GM18505 (cell line): ENCODE measurements at regions not wholly inside any gene's neighbourhood (a gene's known extent, or its start where the extent isn't known, plus 50 kb on each side); places are given as distances from the start of the nearest gene placed in this dataset.

Experiments used
- ATAC-seq: cut with Tn5 transposase; IDR thresholded peaks from one replicate; pipeline ENCODE4 v1.9.1; 2021; ENCODE audit not compliant: unreplicated experiment
- POLR2A ChIP-seq: IDR thresholded peaks from 4 replicates; pipeline ENCODE4 v1.6.1; 2011; ENCODE audit warnings: borderline replicate concordance; ENCODE audit not compliant: insufficient read depth, insufficient read length; ENCODE audit errors: extremely low read depth

GRCh38 chr4:57710053-57710452 lies 599.9 kb upstream of the IGFBP7 start:
- ATAC-seq: peak; percentile 58
- TF ChIP-seq POLR2A: no peak

- TF ChIP-seq POLR2A: no peak
- no peak for ATAC-seq
Measured at GRCh38 chr4:57691370-57691769, 581.2 kb upstream of the IGFBP7 start.

DNA sequence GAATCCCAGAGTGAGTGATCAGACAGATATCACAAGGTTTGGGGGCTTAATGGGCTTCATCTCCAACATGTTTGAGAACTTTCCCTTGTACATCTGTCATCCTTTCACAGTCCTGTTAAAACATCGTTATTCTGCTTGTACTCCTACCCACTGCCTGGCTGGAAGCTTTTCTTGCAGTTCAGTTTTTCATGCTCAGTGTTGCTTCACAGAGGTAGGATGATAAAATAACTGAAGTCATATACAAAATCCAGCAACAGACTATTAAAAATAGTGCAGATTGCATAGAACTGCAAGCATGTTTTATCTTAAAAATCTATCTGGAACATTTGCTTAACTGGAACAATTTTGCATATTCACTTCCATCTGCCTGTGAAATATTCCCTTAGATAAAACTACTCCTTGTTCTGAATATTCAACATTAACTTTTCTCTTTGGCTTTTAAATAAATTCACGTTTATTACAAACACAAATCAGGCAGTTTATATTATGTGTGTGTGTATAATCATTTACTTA lies 579.6 kb upstream of the IGFBP7 start:
- no peak for TF ChIP-seq POLR2A
- ATAC-seq: no peak

DNA sequence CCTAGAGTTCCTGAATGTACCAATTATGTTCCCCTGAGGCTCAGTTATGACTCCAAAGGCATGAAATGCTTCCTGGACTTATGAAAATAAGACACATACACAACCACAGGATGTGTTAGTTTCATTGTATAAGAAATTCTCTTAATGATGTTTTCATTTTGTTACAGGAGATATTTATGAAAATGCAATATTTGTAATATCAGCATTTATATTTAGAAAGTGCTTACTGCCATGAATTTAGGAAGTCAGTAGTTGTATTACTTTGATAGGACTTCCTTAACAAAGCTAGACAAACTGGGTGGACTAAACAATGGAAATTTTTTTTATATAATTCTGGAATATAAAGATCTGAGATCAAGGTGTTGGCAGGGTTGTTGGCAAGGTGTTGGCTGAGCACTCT lies 572.1 kb upstream of the IGFBP7 start:
- no peak for TF ChIP-seq POLR2A
- no peak for ATAC-seq

- ATAC-seq: no peak
- no peak for TF ChIP-seq POLR2A
Measured at GRCh38 chr4:57679969-57680368, 569.8 kb upstream of the IGFBP7 start.

GRCh38 chr4:57676394-57676793 lies 566.2 kb upstream of the IGFBP7 start:
- no peak for ATAC-seq
- no peak for TF ChIP-seq POLR2A

GRCh38 chr4:57672846-57673433 lies 562.8 kb upstream of the IGFBP7 start:
- no peak for ATAC-seq
- TF ChIP-seq POLR2A: no peak

- TF ChIP-seq POLR2A: no peak
- no peak for ATAC-seq
Measured at GRCh38 chr4:57668621-57669020, 558.4 kb upstream of the IGFBP7 start.

GRCh38 chr4:57665806-57666205 lies 555.6 kb upstream of the IGFBP7 start:
- ATAC-seq: no peak
- no peak for TF ChIP-seq POLR2A

- ATAC-seq: no peak
Measured at GRCh38 chr4:57661517-57662090, 551.4 kb upstream of the IGFBP7 start.

DNA sequence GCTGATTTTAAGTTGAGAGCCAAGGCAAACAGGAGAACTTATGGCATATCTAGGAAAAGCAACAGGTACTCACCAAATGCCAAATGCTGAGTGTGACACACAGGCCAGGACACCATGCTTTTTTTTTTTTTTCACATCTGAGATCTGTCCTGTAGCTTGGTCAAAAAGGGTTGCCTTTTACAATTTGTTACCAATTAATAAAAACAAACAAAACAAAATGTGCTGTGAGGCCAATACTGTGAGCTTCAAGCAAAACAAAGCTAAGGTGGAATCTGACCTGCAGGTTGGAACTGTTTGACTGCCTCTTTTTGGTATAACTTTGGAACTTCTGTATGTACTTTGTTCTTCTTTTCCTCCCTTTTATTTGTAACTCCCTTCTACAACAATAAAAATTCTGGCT lies 548.5 kb upstream of the IGFBP7 start:
- no peak for TF ChIP-seq POLR2A
- no peak for ATAC-seq

More at GRCh38 chr4:57661517-57662090, 551.4 kb upstream of the IGFBP7 start:
- TF ChIP-seq POLR2A: no peak

DNA sequence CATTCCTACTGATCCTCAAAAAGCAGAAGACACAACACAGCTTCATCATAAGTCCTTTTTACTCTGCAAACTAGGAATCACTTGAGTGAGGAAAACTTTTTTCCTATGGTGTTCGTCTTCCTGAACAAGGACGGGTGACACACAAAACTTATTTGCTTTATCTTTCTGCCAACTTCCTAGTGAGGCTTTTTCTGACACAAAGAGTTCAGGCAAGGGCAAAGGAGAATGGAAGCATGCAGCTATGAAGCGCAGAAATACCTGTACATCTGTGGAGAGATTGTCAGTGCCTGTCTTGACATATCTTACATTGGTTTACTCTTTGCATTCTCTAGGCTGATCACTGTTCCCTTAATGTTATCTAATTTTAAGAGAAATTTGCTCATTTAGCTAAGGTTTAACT lies 548.0 kb upstream of the IGFBP7 start:
- TF ChIP-seq POLR2A: no peak

GRCh38 chr4:57655342-57655741 lies 545.2 kb upstream of the IGFBP7 start:
- ATAC-seq: no peak
- no peak for TF ChIP-seq POLR2A

More for the DNA sequence above, 548.0 kb upstream of the IGFBP7 start:
- no peak for ATAC-seq

GRCh38 chr4:57652779-57653178 lies 542.6 kb upstream of the IGFBP7 start:
- no peak for TF ChIP-seq POLR2A
- ATAC-seq: no peak

- no peak for TF ChIP-seq POLR2A
- no peak for ATAC-seq
Measured at GRCh38 chr4:57640391-57641100, 530.4 kb upstream of the IGFBP7 start.
